ENCODE measurements at regions not wholly inside any gene's neighbourhood (a gene's known extent, or its start where the extent isn't known, plus 50 kb on each side); places are given as distances from the start of the nearest gene placed in this dataset.

DNA sequence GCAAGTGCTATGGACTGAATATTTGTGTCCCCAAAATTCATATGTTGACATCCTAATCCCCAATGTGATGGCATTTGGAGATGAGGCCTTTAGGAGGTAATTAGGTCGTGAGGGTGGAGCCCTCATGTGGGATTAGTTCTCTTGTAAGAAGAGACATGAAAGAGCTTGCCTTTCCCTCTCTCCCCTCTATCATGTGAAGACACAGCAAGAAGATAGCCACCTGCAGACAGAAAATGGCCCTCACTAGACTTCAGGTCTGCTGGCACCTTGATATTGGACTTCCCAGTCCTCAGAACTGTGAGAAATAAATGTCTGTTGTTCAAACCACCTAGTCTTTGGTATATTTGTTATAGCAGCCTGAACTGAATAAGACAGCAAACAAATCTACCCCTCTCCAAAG is 75.1 kb upstream of the TBX20 start:
- TF ChIP-seq, protein P1, sequence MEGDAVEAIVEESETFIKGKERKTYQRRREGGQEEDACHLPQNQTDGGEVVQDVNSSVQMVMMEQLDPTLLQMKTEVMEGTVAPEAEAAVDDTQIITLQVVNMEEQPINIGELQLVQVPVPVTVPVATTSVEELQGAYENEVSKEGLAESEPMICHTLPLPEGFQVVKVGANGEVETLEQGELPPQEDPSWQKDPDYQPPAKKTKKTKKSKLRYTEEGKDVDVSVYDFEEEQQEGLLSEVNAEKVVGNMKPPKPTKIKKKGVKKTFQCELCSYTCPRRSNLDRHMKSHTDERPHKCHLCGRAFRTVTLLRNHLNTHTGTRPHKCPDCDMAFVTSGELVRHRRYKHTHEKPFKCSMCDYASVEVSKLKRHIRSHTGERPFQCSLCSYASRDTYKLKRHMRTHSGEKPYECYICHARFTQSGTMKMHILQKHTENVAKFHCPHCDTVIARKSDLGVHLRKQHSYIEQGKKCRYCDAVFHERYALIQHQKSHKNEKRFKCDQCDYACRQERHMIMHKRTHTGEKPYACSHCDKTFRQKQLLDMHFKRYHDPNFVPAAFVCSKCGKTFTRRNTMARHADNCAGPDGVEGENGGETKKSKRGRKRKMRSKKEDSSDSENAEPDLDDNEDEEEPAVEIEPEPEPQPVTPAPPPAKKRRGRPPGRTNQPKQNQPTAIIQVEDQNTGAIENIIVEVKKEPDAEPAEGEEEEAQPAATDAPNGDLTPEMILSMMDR (IDR thresholded peaks at IDR 0.05; ENCODE audit: low read length): no peak
- no peak for TF ChIP-seq EZH2 (IDR thresholded peaks at IDR 0.05; ENCODE audit: borderline replicate concordance, low read length)

All from OCI-LY1 (cell line).